ENCODE measurements at regions not wholly inside any gene's neighbourhood (a gene's known extent, or its start where the extent isn't known, plus 50 kb on each side); places are given as distances from the start of the nearest gene placed in this dataset.

DNA sequence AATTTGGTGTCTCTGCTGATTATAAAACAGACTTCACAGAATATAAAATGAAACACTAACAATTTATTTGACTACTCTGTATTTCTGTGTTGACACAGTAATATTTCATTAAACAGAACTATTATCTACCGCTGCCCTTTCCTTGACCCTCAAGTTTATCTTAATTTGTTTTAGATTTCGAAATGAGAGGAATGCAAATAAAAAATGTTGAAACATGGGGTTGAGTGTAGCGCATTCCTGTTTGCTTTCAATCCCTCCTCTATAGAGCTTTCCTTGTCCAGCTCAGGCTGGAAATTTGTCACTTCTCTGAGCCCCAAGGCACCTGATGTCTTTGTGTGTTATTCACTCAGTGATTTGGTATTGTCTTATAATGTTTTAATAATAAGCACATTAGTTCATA lies 550.2 kb downstream of the ZBBX start (continued):
- TF ChIP-seq SKIL (CRISPR knock-in tag; IDR thresholded peaks at IDR 0.05; ENCODE audit: borderline replicate concordance) (no peak), ZBTB38 (CRISPR knock-in tag; IDR thresholded peaks at IDR 0.05) (no peak), ZNF788 (CRISPR knock-in tag; IDR thresholded peaks at IDR 0.05; ENCODE audit: borderline replicate concordance) (no peak), ZNF274 (CRISPR knock-in tag; IDR thresholded peaks at IDR 0.05) (no peak), ZNF44 (CRISPR knock-in tag; IDR thresholded peaks at IDR 0.05) (no peak), CENPX (CRISPR knock-in tag; IDR thresholded peaks at IDR 0.05) (no peak), ZBTB42 (CRISPR knock-in tag; IDR thresholded peaks at IDR 0.05) (no peak), MXD3 (CRISPR knock-in tag; IDR thresholded peaks at IDR 0.05) (no peak), ZNF564 (CRISPR knock-in tag; IDR thresholded peaks at IDR 0.05) (no peak), ZZZ3 (CRISPR knock-in tag; IDR thresholded peaks at IDR 0.05; ENCODE audit: borderline replicate concordance) (no peak), SIX4 (CRISPR knock-in tag; IDR thresholded peaks at IDR 0.05) (peak; percentile 78), SRSF9 (IDR thresholded peaks at IDR 0.05; ENCODE audit: borderline replicate concordance, insufficient read depth, low read depth, low read length, poor library complexity, severe bottlenecking) (no peak), CERS6 (CRISPR knock-in tag; IDR thresholded peaks at IDR 0.05) (no peak), ZNF296 (CRISPR knock-in tag; conservative IDR thresholded peaks at IDR 0.05) (no peak)
- TF ChIP-seq, protein P1, sequence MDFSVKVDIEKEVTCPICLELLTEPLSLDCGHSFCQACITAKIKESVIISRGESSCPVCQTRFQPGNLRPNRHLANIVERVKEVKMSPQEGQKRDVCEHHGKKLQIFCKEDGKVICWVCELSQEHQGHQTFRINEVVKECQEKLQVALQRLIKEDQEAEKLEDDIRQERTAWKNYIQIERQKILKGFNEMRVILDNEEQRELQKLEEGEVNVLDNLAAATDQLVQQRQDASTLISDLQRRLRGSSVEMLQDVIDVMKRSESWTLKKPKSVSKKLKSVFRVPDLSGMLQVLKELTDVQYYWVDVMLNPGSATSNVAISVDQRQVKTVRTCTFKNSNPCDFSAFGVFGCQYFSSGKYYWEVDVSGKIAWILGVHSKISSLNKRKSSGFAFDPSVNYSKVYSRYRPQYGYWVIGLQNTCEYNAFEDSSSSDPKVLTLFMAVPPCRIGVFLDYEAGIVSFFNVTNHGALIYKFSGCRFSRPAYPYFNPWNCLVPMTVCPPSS (IDR thresholded peaks at IDR 0.05), result no peak
- TF ChIP-seq, protein P2, sequence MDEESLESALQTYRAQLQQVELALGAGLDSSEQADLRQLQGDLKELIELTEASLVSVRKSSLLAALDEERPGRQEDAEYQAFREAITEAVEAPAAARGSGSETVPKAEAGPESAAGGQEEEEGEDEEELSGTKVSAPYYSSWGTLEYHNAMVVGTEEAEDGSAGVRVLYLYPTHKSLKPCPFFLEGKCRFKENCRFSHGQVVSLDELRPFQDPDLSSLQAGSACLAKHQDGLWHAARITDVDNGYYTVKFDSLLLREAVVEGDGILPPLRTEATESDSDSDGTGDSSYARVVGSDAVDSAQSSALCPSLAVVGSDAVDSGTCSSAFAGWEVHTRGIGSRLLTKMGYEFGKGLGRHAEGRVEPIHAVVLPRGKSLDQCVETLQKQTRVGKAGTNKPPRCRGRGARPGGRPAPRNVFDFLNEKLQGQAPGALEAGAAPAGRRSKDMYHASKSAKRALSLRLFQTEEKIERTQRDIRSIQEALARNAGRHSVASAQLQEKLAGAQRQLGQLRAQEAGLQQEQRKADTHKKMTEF (CRISPR knock-in tag; IDR thresholded peaks at IDR 0.05), result peak; percentile 99
- TF ChIP-seq, protein P3, sequence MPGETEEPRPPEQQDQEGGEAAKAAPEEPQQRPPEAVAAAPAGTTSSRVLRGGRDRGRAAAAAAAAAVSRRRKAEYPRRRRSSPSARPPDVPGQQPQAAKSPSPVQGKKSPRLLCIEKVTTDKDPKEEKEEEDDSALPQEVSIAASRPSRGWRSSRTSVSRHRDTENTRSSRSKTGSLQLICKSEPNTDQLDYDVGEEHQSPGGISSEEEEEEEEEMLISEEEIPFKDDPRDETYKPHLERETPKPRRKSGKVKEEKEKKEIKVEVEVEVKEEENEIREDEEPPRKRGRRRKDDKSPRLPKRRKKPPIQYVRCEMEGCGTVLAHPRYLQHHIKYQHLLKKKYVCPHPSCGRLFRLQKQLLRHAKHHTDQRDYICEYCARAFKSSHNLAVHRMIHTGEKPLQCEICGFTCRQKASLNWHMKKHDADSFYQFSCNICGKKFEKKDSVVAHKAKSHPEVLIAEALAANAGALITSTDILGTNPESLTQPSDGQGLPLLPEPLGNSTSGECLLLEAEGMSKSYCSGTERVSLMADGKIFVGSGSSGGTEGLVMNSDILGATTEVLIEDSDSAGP (CRISPR knock-in tag; IDR thresholded peaks at IDR 0.05; ENCODE audit: borderline replicate concordance), result no peak
- TF ChIP-seq, protein P4, sequence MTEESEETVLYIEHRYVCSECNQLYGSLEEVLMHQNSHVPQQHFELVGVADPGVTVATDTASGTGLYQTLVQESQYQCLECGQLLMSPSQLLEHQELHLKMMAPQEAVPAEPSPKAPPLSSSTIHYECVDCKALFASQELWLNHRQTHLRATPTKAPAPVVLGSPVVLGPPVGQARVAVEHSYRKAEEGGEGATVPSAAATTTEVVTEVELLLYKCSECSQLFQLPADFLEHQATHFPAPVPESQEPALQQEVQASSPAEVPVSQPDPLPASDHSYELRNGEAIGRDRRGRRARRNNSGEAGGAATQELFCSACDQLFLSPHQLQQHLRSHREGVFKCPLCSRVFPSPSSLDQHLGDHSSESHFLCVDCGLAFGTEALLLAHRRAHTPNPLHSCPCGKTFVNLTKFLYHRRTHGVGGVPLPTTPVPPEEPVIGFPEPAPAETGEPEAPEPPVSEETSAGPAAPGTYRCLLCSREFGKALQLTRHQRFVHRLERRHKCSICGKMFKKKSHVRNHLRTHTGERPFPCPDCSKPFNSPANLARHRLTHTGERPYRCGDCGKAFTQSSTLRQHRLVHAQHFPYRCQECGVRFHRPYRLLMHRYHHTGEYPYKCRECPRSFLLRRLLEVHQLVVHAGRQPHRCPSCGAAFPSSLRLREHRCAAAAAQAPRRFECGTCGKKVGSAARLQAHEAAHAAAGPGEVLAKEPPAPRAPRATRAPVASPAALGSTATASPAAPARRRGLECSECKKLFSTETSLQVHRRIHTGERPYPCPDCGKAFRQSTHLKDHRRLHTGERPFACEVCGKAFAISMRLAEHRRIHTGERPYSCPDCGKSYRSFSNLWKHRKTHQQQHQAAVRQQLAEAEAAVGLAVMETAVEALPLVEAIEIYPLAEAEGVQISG (CRISPR knock-in tag; IDR thresholded peaks at IDR 0.05), result 0 out of 2 replicates have a peak, but pooled peaks have one; percentile 21

Measured in HepG2 (cell line).